Panc1 (cell line): ENCODE measurements at regions not wholly inside any gene's neighbourhood (a gene's known extent, or its start where the extent isn't known, plus 50 kb on each side); places are given as distances from the start of the nearest gene placed in this dataset.

ENCODE experiments used
- ATAC-seq: fragments of 200-7000 bp; cut with Tn5 transposase; 2 replicates; pipeline ENCODE4 v1.9.1; 2020; ENCODE audit warnings: mild to moderate bottlenecking, moderate library complexity
- BruUV-seq: library from RNA; stranded (reverse); fragments of 400-500 nt; replicated peaks from 2 replicates; lab custom pipeline; 2021; lab: Mats Ljungman, UMichigan
- CTCF ChIA-PET: fragments of 300-600 bp; sonication (Branson Sonifier 250); formaldehyde crosslinking; loops from one replicate; lab custom pipeline; 2022; ENCODE audit warnings: antibody characterized with exemption; lab: Charles Lee
- POLR2A ChIA-PET: fragments of 300-600 bp; sonication (Branson Sonifier 250); formaldehyde crosslinking; loops from one replicate; lab custom pipeline; 2022; ENCODE audit warnings: antibody characterized with exemption; lab: Charles Lee
- DNase-seq: peaks from one replicate; pipeline ENCODE4 v3.0.0-alpha.2; 2010; ENCODE audit warnings: low read depth, low spot score
- H3K27ac ChIP-seq: 2 replicates; pipeline ENCODE4 v1.5.1; 2011; ENCODE audit warnings: mild to moderate bottlenecking, low read length, inconsistent platforms
- H3K27me3 ChIP-seq: fragments of 200-500 bp; sonication (Bioruptor generic); 2 replicates; pipeline ENCODE4 v1.6.0; 2014; ENCODE audit warnings: low read length, inconsistent platforms; ENCODE audit not compliant: control insufficient read depth, insufficient read depth
- H3K36me3 ChIP-seq: fragments of 200-500 bp; sonication (Bioruptor generic); 2 replicates; pipeline ENCODE4 v1.5.1; 2014; ENCODE audit warnings: inconsistent platforms, mild to moderate bottlenecking, low read length, moderate library complexity; ENCODE audit not compliant: control insufficient read depth, insufficient read depth
- H3K4me1 ChIP-seq: 2 replicates; pipeline ENCODE4 v1.5.1; 2011; ENCODE audit warnings: inconsistent platforms, mild to moderate bottlenecking, low read length, moderate library complexity; ENCODE audit not compliant: control insufficient read depth, insufficient read depth
- H3K4me3 ChIP-seq, 2 experiments: 2 replicates each; pipeline ENCODE4 v1.5.1; 2011 to 2012; ENCODE audit warnings: low read depth in 2 of 2, low read length in 2 of 2, mild to moderate bottlenecking in 2 of 2, inconsistent platforms in 1 of 2, moderate library complexity in 1 of 2
- H3K9me3 ChIP-seq: fragments of 200-500 bp; sonication (Bioruptor generic); 2 replicates; pipeline ENCODE4 v1.5.1; 2014; ENCODE audit warnings: low read depth, mild to moderate bottlenecking, inconsistent platforms, low read length, moderate library complexity; ENCODE audit not compliant: control insufficient read depth, insufficient read depth
- CTCF ChIP-seq: fragments of 450-650 bp; IDR thresholded peaks from 2 replicates; pipeline ENCODE4 v1.5.1; 2017; ENCODE audit warnings: mild to moderate bottlenecking
- POLR2AphosphoS5 ChIP-seq: IDR thresholded peaks from 2 replicates; pipeline ENCODE4 v1.6.1; 2012; ENCODE audit warnings: mild to moderate bottlenecking, low read depth, low read length, moderate library complexity
- REST ChIP-seq, 2 experiments: IDR thresholded peaks; 2 replicates each; pipeline ENCODE4 v1.6.1; 2011 to 2012; ENCODE audit warnings: low read depth in 2 of 2, control low read depth in 1 of 2, low read length in 1 of 2, mild to moderate bottlenecking in 1 of 2, moderate library complexity in 1 of 2; ENCODE audit not compliant: insufficient read depth in 1 of 2
- SIN3A ChIP-seq: IDR thresholded peaks from 2 replicates; pipeline ENCODE4 v1.6.1; 2012; ENCODE audit warnings: low read depth, mild to moderate bottlenecking, low read length, moderate library complexity, borderline replicate concordance; ENCODE audit not compliant: insufficient read depth
- TCF7L2 ChIP-seq: IDR thresholded peaks from 2 replicates; pipeline ENCODE4 v1.6.1; 2011; ENCODE audit warnings: mild to moderate bottlenecking, low read depth, low read length, inconsistent platforms
- in situ Hi-C: cut with HindIII; loops from 2 replicates; pipeline ENCODE4 v1.10.0; 2016; ENCODE audit warnings: low sequenced_read_pairs, low pct_unique_long_range_greater_than_20kb
- intact Hi-C: fragments of 100-400 bp; cut with micrococcal nuclease; formaldehyde crosslinking; loops from one replicate; pipeline ENCODE4 v1.10.0; 2022; ENCODE audit not compliant: unreplicated experiment

GRCh38 chr21:36560933-36561575 is 81.1 kb upstream of the CLDN14 start:
- in situ Hi-C loops (no loop called here), intact Hi-C loops (no loop called here)
- no peak for ATAC-seq
- TF ChIP-seq POLR2AphosphoS5 (no peak), CTCF (no peak), SIN3A (no peak), TCF7L2 (no peak)
- Histone ChIP-seq H3K4me3 (no peak overlapping the region), H3K4me1 (no peaks in the 10 kb centered on the region), H3K27ac (no peak overlapping the region), H3K27me3 (peaks cover 7% of the 10 kb centered on the region; the same call in 1 of the 2 replicates), H3K36me3 (no peaks in the 10 kb centered on the region), H3K9me3 (no peaks in the 10 kb centered on the region)
- CTCF ChIA-PET: no interaction called here
- POLR2A ChIA-PET: no interaction called here
- DNase-seq: no peak
- no TSS peak for BruUV-seq

- ChIA-PET CTCF (no interaction called here), POLR2A (no interaction called here)
- Histone ChIP-seq H3K36me3 (no peaks in the 10 kb centered on the region), H3K9me3 (no peaks in the 10 kb centered on the region), H3K27ac (no peak overlapping the region), H3K4me1 (no peaks in the 10 kb centered on the region), H3K27me3 (peaks cover 5% of the 10 kb centered on the region; the same call in 1 of the 2 replicates), H3K4me3 (no peak overlapping the region)
- intact Hi-C loops (no loop called here), in situ Hi-C loops (no loop called here)
- TF ChIP-seq TCF7L2 (no peak), REST (IDR thresholded peaks at IDR 0.05; ENCODE audit: insufficient read depth in 1 of 2, low read depth in 2 of 2, low read length in 1 of 2) (no peak), POLR2AphosphoS5 (no peak), CTCF (no peak), SIN3A (no peak)
- no TSS peak for BruUV-seq
- no peak for DNase-seq
- ATAC-seq: no peak
Observed at GRCh38 chr21:36563341-36563926, 83.5 kb upstream of the CLDN14 start.
